RWPE2 (cell line): ENCODE measurements at regions not wholly inside any gene's neighbourhood (a gene's known extent, or its start where the extent isn't known, plus 50 kb on each side); places are given as distances from the start of the nearest gene placed in this dataset.
A peak's percentile ranks its signal among the peaks of the same experiment; 100 is the strongest.

ENCODE experiments used
- ATAC-seq: fragments of 200-7000 bp; cut with Tn5 transposase; 3 replicates; pipeline ENCODE4 v1.9.1; 2021; ENCODE audit warnings: low read depth
- DNase-seq: peaks from one replicate; pipeline ENCODE4 v3.0.0-alpha.2; 2020; ENCODE audit warnings: low spot score
- H3K27ac ChIP-seq: fragments of 450-650 bp; 2 replicates; pipeline ENCODE4 v1.5.1; 2017; ENCODE audit warnings: mild to moderate bottlenecking; ENCODE audit not compliant: poor library complexity, severe bottlenecking
- H3K27me3 ChIP-seq: fragments of 250-450 bp; sonication (Bioruptor Pico); 2 replicates; pipeline ENCODE4 v1.5.1; 2021; ENCODE audit warnings: mild to moderate bottlenecking, moderate library complexity; ENCODE audit not compliant: insufficient read depth, poor library complexity, severe bottlenecking
- H3K36me3 ChIP-seq: fragments of 250-450 bp; sonication (Bioruptor Pico); 2 replicates; pipeline ENCODE4 v1.5.1; 2020; ENCODE audit warnings: low read depth, mild to moderate bottlenecking, moderate library complexity
- H3K4me1 ChIP-seq: fragments of 250-450 bp; sonication (Bioruptor Pico); 2 replicates; pipeline ENCODE4 v1.5.1; 2021; ENCODE audit warnings: mild to moderate bottlenecking, moderate library complexity; ENCODE audit not compliant: insufficient read depth, poor library complexity, severe bottlenecking
- H3K4me3 ChIP-seq: fragments of 250-450 bp; sonication (Bioruptor Pico); 2 replicates; pipeline ENCODE4 v1.5.1; 2021; ENCODE audit warnings: mild to moderate bottlenecking, moderate library complexity; ENCODE audit not compliant: severe bottlenecking
- H3K9me3 ChIP-seq: fragments of 250-450 bp; sonication (Bioruptor Pico); 2 replicates; pipeline ENCODE4 v1.5.1; 2021; ENCODE audit warnings: mild to moderate bottlenecking, moderate library complexity; ENCODE audit not compliant: severe bottlenecking
- CTCF ChIP-seq: fragments of 450-650 bp; IDR thresholded peaks from one replicate; pipeline ENCODE4 v1.5.1; 2017; ENCODE audit warnings: mild to moderate bottlenecking, moderate library complexity; ENCODE audit not compliant: poor library complexity, severe bottlenecking

DNA sequence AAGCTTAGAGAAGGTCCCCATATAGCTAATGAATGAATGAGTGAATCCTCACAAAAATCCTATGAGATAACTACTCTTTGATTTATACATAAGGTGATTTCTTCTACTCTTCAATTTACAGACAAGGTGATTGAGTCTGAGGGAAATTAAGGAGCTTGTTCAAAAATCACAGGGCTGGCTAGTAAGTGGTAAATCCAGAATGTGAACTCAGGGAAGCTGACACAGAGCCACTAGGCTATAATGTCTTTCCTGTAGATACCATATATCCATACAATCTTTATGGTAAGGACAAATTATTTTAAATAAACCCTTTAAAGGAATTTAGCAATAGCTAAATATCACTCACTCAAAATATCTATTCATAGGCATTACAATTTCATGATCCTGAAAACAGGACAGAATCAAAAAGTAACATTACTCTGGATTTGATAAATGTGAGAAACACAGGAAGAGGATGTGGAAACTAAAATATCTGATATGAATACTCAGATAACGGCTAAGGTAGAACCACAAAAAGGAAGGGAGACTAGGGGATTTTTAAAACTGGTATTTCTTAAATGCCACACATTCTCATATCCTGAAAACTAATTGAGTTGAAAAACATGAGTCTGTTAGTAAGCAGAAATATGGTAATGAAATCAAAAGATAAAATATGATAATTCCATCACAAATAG, 108.2 kb downstream of the NBPF12 start:
- no peak for TF ChIP-seq CTCF
- peaks cover 17% of the 10 kb centered on the region for H3K4me1 ChIP-seq
- no peaks in the 10 kb centered on the region for H3K27me3 ChIP-seq
- ATAC-seq = no peak
- no peaks in the 10 kb centered on the region for H3K36me3 ChIP-seq
- DNase-seq = no peak
- H3K27ac ChIP-seq = peak overlapping the region; percentile 71
- no peak overlapping the region for H3K4me3 ChIP-seq
- no peaks in the 10 kb centered on the region for H3K9me3 ChIP-seq
